ENCODE measurements at regions not wholly inside any gene's neighbourhood (a gene's known extent, or its start where the extent isn't known, plus 50 kb on each side); places are given as distances from the start of the nearest gene placed in this dataset.
A peak's percentile ranks its signal among the peaks of the same experiment; 100 is the strongest.

DNA sequence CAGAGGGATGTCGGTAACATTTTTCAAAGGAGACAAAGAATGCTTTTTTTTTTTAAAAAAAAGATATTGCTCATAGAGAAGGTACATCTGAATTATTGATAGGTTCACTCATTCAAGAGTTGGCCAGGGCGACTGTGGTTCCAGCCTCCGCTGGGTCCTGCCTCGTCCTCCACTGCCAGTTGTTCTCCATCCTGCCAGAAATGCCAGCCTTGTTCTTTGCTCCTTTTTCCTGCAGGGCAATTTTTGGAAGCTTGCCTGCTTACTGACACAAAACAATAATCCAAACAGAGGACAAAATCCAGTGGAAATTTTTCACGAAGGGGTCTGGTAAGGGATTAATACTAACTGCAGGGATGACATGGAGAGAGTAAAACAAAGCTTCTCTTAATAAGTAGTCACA, 1113.0 kb downstream of the CBLN2 start:
- Histone ChIP-seq H3K4me1 (no peaks in the 10 kb centered on the region), H3K4me3 (no peak overlapping the region), H3K27me3 (no peaks in the 10 kb centered on the region), H3K36me3 (no peaks in the 10 kb centered on the region), H3K27ac (no peak overlapping the region), H3K9me3 (no peaks in the 10 kb centered on the region)
- DNase-seq (no peak), ATAC-seq (no peak)
- TF ChIP-seq, protein P1, sequence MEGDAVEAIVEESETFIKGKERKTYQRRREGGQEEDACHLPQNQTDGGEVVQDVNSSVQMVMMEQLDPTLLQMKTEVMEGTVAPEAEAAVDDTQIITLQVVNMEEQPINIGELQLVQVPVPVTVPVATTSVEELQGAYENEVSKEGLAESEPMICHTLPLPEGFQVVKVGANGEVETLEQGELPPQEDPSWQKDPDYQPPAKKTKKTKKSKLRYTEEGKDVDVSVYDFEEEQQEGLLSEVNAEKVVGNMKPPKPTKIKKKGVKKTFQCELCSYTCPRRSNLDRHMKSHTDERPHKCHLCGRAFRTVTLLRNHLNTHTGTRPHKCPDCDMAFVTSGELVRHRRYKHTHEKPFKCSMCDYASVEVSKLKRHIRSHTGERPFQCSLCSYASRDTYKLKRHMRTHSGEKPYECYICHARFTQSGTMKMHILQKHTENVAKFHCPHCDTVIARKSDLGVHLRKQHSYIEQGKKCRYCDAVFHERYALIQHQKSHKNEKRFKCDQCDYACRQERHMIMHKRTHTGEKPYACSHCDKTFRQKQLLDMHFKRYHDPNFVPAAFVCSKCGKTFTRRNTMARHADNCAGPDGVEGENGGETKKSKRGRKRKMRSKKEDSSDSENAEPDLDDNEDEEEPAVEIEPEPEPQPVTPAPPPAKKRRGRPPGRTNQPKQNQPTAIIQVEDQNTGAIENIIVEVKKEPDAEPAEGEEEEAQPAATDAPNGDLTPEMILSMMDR (IDR thresholded peaks at IDR 0.05): no peak
- intact Hi-C loops (cut with DNase I): no loop called here

DNA sequence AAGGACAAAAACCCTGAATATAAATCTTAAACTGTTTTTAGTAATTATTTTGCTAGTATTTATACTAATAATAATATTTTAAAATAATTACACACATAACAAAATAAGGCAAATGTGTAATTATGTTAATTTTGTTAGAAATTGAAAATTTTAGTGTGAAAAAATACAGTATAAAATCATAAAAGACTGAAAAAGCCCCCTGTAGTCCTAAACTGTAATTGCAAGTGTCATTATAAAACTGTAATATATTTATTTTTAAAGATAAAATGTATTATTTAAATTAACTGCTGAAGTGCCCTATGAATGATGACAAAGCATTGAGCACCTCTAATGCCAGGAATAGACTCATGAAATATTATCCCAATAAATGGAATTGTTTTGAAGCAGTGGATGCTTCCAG, 1117.7 kb downstream of the CBLN2 start:
- H3K27me3 ChIP-seq: no peaks in the 10 kb centered on the region
- no peak overlapping the region for H3K27ac ChIP-seq
- ATAC-seq (no peak), DNase-seq (no peak)
- H3K9me3 ChIP-seq: peaks cover 0 to 16% of the 10 kb centered on the region in 2 donors
- no peak overlapping the region for H3K4me3 ChIP-seq
- no peaks in the 10 kb centered on the region for H3K36me3 ChIP-seq
- intact Hi-C loops (cut with DNase I): no loop called here
- H3K4me1 ChIP-seq: no peaks in the 10 kb centered on the region
- TF ChIP-seq, protein P1 (IDR thresholded peaks at IDR 0.05): no peak

DNA sequence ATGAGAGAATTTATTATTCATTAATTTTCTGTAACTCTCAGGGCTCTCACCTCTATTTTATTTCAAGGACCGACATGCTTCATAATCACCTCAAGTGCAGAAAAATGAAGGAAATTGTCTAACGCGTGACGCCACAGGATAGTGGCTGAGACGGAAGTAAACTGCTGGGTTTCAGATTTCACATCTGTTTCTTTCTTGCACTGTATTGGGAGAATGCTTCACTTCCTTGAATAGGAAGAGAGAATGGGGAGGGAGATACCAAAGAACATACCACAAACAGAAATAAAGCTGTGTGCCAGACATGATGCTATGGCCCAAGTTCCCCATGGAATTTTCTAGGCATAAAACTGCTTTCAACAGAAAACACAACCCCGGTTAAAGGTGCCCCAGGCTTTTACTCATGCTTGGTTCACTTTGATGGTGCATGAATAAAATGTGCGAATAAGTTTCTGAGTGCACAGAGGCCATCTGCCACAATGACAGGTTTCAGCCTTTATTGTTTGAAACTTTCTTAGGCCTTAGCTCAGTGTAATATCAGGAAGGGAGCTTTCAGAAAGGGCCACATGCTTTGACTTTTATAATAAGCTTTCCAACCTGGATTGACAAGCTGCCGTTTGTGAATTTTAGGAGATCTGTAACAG, 1116.4 kb downstream of the SOCS6 start:
- ATAC-seq: no peak
- Histone ChIP-seq H3K4me3 (no peak overlapping the region), H3K27ac (no peak overlapping the region), H3K27me3 (no peaks in the 10 kb centered on the region), H3K36me3 (no peaks in the 10 kb centered on the region), H3K4me1 (no peaks in the 10 kb centered on the region), H3K9me3 (no peaks in the 10 kb centered on the region)
- DNase-seq: no peak
- intact Hi-C loops (cut with DNase I): no loop called here
- TF ChIP-seq, protein P1 (IDR thresholded peaks at IDR 0.05): no peak

DNA sequence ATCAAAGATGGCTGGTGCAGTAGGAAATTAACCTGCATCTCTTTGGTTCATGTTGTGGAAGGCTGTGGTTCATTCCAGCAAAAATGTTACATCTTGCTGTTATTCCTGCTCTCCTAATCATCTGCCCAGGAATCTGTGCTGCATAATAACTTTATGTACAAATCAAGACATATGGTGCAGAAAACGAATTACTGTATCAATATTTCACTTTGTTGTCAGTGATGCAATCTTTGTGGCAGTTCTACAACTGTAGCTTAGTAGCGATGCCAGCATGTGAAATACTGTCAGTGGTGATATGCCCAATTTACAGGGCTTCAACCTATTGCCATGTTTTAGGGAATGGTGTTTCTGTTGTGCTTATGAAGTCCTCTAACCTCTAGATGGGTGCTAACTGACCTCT, 1114.7 kb downstream of the SOCS6 start:
- no peak for DNase-seq
- no peak for ATAC-seq
- Histone ChIP-seq H3K36me3 (no peaks in the 10 kb centered on the region), H3K4me1 (no peaks in the 10 kb centered on the region), H3K9me3 (no peaks in the 10 kb centered on the region), H3K27me3 (no peaks in the 10 kb centered on the region), H3K27ac (no peak overlapping the region), H3K4me3 (no peak overlapping the region)
- intact Hi-C loops (cut with DNase I): no loop called here
- TF ChIP-seq, protein P1 (IDR thresholded peaks at IDR 0.05): no peak

DNA sequence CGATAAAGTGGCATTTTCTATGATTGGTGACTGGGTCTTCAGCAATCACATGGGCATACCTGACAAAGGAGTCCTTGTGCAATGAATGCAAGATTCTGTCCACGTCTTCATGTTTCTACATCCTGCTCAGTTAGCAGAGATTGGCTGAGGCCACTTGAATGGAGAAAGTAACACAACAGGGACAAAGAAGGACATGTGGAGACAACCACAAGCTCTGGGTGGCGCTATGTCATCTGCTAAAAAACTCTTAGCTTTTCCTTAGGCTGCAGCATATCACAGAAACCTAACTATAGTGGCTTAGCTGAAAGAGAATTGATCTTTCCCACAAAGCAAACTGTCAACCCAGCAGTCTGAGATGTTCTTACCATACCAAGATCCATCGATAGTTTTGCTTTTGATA, 1109.7 kb downstream of the SOCS6 start:
- ATAC-seq: no peak
- intact Hi-C loops (cut with DNase I): no loop called here

More for the DNA sequence above, 1109.7 kb downstream of the SOCS6 start:
- TF ChIP-seq, protein P1 (IDR thresholded peaks at IDR 0.05): no peak
- Histone ChIP-seq H3K27ac (no peak overlapping the region), H3K27me3 (no peaks in the 10 kb centered on the region), H3K4me3 (no peak overlapping the region), H3K4me1 (no peaks in the 10 kb centered on the region), H3K36me3 (no peaks in the 10 kb centered on the region), H3K9me3 (no peaks in the 10 kb centered on the region)
- peak in 2 of 4 donors; percentile 13 to 53 for DNase-seq

Data from left lung (tissue), 4 donors.